ENCODE measurements at regions not wholly inside any gene's neighbourhood (a gene's known extent, or its start where the extent isn't known, plus 50 kb on each side); places are given as distances from the start of the nearest gene placed in this dataset.

DNA sequence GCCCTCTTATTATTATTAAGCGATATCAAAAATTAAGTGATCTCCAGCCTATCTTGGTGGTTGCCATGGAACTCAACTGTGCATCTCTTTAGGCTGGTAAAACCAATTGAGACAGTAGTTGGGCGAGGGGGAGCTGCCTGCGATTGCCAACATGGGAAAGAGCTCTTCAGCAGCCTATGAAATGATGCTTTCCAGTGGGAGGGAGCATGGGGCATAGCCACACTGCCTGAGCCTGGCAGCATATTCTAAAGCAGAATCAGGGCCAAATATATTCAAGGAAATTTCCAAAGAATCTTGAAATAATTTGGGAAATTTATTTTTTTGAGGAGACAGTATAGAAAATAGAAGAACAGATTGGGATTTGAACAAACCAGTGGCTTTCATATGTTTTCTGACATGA is 126.9 kb upstream of the DNAH14 start (continued):
- TF ChIP-seq POLR2AphosphoS5 (IDR thresholded peaks at IDR 0.05; ENCODE audit: low read depth) = no peak
- TF ChIP-seq EZH2phosphoT487 (IDR thresholded peaks at IDR 0.05; ENCODE audit: unreplicated experiment) = no peak
- no peak for TF ChIP-seq ZNF114 (CRISPR knock-in tag; IDR thresholded peaks at IDR 0.05)

DNA sequence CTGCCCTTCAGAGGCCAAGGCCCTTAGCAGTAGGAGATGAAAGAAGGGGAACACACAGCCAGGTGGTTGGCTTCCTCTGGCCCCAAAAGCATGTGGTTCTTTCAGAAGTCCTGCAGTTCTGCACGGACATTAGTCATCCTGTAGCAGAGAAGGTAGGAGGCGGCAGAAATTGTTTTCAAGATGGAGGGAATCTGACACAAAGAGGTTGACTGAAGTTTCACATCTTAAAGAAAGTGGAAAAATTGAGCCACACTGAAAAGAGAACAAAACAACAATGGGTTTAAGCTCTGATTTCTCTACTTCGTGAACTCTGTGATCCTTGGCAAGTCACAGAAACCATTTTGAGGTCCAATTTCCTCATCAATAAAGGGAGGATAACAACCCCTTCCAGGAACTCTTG is 125.3 kb upstream of the DNAH14 start:
- ATAC-seq = no peak
- no peak overlapping the region for H3K4me3 ChIP-seq
- no peak overlapping the region for H3K4me2 ChIP-seq
- H3K27ac Mint-ChIP-seq = no peak overlapping the region
- no peaks in the 10 kb centered on the region for H3K36me3 ChIP-seq (ENCODE audit: insufficient read depth)
- H3K4me1 ChIP-seq (ENCODE audit: insufficient read depth) = peaks cover 14% of the 10 kb centered on the region
- H3F3A ChIP-seq (replicated peaks; ENCODE audit: low read depth) = no peaks in the 10 kb centered on the region
- H3K79me2 ChIP-seq (replicated peaks; ENCODE audit: insufficient read depth) = no peaks in the 10 kb centered on the region
- peaks cover 21% of the 10 kb centered on the region for H3K9me2 ChIP-seq (ENCODE audit: insufficient read depth)
- peaks cover 8% of the 10 kb centered on the region; the same call in 2 of the 3 replicates for H3K36me3 Mint-ChIP-seq (ENCODE audit: low read depth)
- H3K4me1 Mint-ChIP-seq = peaks cover 20% of the 10 kb centered on the region
- DNase-seq (ENCODE audit: low spot score) = no peak
- H3K4me3 Mint-ChIP-seq = no peak overlapping the region
- H3K9me3 Mint-ChIP-seq = peaks cover 2% of the 10 kb centered on the region; the same call in 2 of the 3 replicates
- no peak overlapping the region for H3K27ac ChIP-seq (ENCODE audit: low read depth)
- H3K27me3 ChIP-seq (ENCODE audit: insufficient read depth) = no peaks in the 10 kb centered on the region
- H2AFZ ChIP-seq = peak overlapping the region; percentile 28; the same call in 1 of the 2 replicates
- peaks cover 5% of the 10 kb centered on the region for H3K27me3 Mint-ChIP-seq (ENCODE audit: insufficient read depth, low read depth, poor library complexity)
- no peak for TF ChIP-seq NANOG (IDR thresholded peaks at IDR 0.05; ENCODE audit: borderline replicate concordance)
- H4K20me1 ChIP-seq (replicated peaks; ENCODE audit: insufficient read depth) = no peaks in the 10 kb centered on the region

DNA sequence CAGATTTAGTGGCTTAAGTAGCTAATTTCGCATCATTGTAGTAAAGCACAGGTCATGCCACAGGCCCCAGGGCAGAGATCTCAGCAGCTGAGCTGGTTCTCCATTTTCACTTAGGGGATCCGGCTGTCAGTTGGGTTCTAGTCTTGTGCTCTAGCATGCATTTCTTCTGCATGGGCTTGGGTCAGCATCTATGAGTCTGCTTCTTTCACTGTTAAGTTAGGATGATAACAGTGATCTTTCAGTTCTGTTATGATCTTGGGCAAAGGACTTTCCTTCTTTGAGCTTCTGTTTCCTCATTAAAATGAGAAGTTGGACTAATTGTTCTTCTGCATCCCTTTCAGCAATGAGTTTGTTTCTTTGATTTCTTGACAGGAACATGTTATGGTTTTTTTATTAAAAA is 123.6 kb upstream of the DNAH14 start:
- Mint-ChIP-seq H3K27ac (no peak overlapping the region), H3K4me1 (peaks cover 15% of the 10 kb centered on the region), H3K36me3 (ENCODE audit: low read depth) (peaks cover 20% of the 10 kb centered on the region), H3K9me3 (peaks cover 17% of the 10 kb centered on the region), H3K27me3 (ENCODE audit: insufficient read depth, low read depth, poor library complexity) (peaks cover 5% of the 10 kb centered on the region), H3K4me3 (no peak overlapping the region)
- no peaks in the 10 kb centered on the region for H3K79me2 ChIP-seq (replicated peaks; ENCODE audit: insufficient read depth)
- no peaks in the 10 kb centered on the region for H3F3A ChIP-seq (replicated peaks; ENCODE audit: low read depth)
- no peak for DNase-seq (ENCODE audit: low spot score)
- no peak overlapping the region for H3K27ac ChIP-seq (ENCODE audit: low read depth)
- H2AFZ ChIP-seq = no peak overlapping the region
- H3K4me1 ChIP-seq (ENCODE audit: insufficient read depth) = peaks cover 14% of the 10 kb centered on the region
- H3K4me3 ChIP-seq = no peak overlapping the region
- ATAC-seq = no peak
- no peaks in the 10 kb centered on the region for H4K20me1 ChIP-seq (replicated peaks; ENCODE audit: insufficient read depth)
- TF ChIP-seq, protein P1, sequence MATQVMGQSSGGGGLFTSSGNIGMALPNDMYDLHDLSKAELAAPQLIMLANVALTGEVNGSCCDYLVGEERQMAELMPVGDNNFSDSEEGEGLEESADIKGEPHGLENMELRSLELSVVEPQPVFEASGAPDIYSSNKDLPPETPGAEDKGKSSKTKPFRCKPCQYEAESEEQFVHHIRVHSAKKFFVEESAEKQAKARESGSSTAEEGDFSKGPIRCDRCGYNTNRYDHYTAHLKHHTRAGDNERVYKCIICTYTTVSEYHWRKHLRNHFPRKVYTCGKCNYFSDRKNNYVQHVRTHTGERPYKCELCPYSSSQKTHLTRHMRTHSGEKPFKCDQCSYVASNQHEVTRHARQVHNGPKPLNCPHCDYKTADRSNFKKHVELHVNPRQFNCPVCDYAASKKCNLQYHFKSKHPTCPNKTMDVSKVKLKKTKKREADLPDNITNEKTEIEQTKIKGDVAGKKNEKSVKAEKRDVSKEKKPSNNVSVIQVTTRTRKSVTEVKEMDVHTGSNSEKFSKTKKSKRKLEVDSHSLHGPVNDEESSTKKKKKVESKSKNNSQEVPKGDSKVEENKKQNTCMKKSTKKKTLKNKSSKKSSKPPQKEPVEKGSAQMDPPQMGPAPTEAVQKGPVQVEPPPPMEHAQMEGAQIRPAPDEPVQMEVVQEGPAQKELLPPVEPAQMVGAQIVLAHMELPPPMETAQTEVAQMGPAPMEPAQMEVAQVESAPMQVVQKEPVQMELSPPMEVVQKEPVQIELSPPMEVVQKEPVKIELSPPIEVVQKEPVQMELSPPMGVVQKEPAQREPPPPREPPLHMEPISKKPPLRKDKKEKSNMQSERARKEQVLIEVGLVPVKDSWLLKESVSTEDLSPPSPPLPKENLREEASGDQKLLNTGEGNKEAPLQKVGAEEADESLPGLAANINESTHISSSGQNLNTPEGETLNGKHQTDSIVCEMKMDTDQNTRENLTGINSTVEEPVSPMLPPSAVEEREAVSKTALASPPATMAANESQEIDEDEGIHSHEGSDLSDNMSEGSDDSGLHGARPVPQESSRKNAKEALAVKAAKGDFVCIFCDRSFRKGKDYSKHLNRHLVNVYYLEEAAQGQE (IDR thresholded peaks at IDR 0.05; ENCODE audit: unreplicated experiment) = no peak
- TF ChIP-seq EZH2phosphoT487 (IDR thresholded peaks at IDR 0.05; ENCODE audit: unreplicated experiment) (no peak), CREB1 (CRISPR knock-in tag; IDR thresholded peaks at IDR 0.05; ENCODE audit: low read depth) (no peak), ZNF331 (CRISPR knock-in tag; IDR thresholded peaks at IDR 0.05; ENCODE audit: low read depth) (no peak), EZH2 (IDR thresholded peaks at IDR 0.05; ENCODE audit: low read depth, unreplicated experiment) (no peak)
- TF ChIP-seq, protein P2, sequence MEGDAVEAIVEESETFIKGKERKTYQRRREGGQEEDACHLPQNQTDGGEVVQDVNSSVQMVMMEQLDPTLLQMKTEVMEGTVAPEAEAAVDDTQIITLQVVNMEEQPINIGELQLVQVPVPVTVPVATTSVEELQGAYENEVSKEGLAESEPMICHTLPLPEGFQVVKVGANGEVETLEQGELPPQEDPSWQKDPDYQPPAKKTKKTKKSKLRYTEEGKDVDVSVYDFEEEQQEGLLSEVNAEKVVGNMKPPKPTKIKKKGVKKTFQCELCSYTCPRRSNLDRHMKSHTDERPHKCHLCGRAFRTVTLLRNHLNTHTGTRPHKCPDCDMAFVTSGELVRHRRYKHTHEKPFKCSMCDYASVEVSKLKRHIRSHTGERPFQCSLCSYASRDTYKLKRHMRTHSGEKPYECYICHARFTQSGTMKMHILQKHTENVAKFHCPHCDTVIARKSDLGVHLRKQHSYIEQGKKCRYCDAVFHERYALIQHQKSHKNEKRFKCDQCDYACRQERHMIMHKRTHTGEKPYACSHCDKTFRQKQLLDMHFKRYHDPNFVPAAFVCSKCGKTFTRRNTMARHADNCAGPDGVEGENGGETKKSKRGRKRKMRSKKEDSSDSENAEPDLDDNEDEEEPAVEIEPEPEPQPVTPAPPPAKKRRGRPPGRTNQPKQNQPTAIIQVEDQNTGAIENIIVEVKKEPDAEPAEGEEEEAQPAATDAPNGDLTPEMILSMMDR (conservative IDR thresholded peaks at IDR 0.05; ENCODE audit: low read depth in 2 of 2) = no peak
- peaks cover 22% of the 10 kb centered on the region for H3K9me2 ChIP-seq (ENCODE audit: insufficient read depth)
- no peaks in the 10 kb centered on the region for H3K27me3 ChIP-seq (ENCODE audit: insufficient read depth)
- H3K36me3 ChIP-seq (ENCODE audit: insufficient read depth) = no peaks in the 10 kb centered on the region
- H3K4me2 ChIP-seq = no peak overlapping the region
